ENCODE measurements at regions not wholly inside any gene's neighbourhood (a gene's known extent, or its start where the extent isn't known, plus 50 kb on each side); places are given as distances from the start of the nearest gene placed in this dataset.

DNA sequence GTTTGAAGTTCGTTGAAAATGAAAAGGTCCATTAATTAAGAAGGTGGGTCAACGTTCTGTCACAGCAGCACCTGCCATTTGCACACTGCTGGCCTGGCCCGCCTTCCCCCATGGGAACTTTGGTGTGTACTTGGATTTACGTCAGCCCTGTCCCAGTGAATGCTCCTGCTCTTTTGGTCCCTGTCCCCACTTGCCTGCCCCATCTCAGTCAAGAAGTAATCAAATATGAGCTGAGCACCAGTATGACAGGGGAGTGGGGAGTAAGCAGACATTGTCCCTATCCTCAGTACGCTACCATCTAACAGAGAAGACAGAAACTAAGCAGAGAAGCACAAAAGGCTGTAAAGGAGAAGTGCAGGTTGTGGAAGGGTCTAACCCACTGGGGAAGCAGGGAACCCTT lies 65.1 kb downstream of the SLC4A3 start:
- DNase-seq = no peak
- Mint-ChIP-seq H3K4me1 (no peaks in the 10 kb centered on the region), H3K27ac (no peak overlapping the region), H3K27me3 (peaks cover 22% of the 10 kb centered on the region), H3K4me3 (no peak overlapping the region), H3K36me3 (no peaks in the 10 kb centered on the region), H3K9me3 (no peaks in the 10 kb centered on the region)
- POLR2A ChIA-PET = no interaction called here
- no peak for ATAC-seq (ENCODE audit: low read depth)

DNA sequence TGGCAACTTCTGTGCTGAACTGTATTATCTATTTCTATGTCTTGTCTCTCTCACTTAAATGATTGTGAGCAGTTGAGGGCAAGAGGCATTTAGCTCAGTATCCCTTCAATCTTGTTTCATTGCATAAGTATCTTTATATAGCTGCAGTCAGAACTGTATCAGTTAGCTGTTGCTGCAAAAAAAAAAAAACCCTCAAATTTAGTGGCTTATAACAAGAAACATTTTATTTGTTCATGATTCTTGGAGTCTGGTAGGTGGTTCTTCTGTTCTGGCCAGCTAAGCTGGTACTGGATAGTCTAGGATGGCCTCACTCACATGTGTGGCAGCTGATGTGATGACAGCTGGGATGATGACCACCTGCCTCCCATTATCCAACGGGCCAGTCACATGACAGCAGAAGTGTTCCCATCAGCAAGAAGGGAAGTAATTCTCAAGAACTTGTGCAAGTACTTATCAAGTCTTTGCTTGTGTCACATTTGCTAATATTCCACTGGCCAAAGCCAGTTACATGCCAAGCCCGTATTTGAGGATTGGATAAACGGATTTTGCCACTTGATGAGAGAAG lies 67.8 kb downstream of the SLC4A3 start:
- Mint-ChIP-seq H3K4me3 (no peak overlapping the region), H3K4me1 (peaks cover 2% of the 10 kb centered on the region), H3K9me3 (no peaks in the 10 kb centered on the region), H3K36me3 (no peaks in the 10 kb centered on the region), H3K27me3 (peaks cover 35% of the 10 kb centered on the region), H3K27ac (no peak overlapping the region)
- POLR2A ChIA-PET = no interaction called here
- DNase-seq (no peak), ATAC-seq (ENCODE audit: low read depth) (no peak)

DNA sequence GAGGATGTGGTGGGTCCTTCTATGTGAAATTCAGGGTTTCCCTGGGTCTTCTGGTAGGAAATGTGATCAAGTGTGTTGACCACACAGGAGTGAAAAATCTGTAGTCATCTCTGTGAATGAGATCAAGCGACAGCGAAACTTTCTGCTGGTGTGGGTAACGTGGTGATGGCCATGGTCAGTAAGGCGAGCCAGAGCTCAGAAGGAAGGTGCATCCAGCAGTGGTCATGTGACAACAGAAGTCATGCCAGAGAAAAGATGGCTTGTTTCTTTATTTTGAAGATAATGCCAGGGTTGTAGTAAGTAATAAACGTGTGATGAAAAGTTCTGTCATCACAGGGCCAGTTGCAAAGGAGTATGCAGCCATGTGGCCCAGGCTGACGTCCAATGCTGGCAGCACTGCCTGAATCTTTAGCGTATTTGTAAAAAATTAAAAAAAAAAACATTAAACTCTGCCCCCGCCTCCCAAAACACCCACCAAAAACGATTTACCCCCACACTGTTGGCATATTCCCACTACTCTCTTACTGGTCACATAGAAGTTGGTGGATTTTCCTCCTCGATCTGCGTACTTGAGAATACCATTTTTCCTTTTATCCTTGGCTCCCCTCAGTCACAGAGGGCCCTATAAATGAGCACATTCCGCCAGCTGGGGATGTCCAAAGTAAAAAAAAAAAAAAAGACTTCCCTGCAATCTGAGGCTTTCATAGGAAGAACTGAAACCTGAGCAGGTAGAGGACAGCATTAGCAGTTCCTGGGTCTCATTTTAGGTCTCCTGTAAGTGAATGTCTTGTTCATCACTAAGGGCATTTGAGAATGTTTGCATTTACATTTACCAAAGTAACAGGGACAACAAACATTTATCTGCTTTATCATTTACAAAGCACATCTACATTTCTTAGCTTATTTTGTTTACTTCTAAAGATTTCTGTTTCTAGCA lies 70.6 kb downstream of the SLC4A3 start:
- Mint-ChIP-seq H3K27me3 (peaks cover 38% of the 10 kb centered on the region), H3K9me3 (no peaks in the 10 kb centered on the region), H3K4me1 (peaks cover 2% of the 10 kb centered on the region), H3K27ac (no peak overlapping the region), H3K36me3 (no peaks in the 10 kb centered on the region), H3K4me3 (no peak overlapping the region)
- no peak for DNase-seq
- POLR2A ChIA-PET = no interaction called here
- no peak for ATAC-seq (ENCODE audit: low read depth)

DNA sequence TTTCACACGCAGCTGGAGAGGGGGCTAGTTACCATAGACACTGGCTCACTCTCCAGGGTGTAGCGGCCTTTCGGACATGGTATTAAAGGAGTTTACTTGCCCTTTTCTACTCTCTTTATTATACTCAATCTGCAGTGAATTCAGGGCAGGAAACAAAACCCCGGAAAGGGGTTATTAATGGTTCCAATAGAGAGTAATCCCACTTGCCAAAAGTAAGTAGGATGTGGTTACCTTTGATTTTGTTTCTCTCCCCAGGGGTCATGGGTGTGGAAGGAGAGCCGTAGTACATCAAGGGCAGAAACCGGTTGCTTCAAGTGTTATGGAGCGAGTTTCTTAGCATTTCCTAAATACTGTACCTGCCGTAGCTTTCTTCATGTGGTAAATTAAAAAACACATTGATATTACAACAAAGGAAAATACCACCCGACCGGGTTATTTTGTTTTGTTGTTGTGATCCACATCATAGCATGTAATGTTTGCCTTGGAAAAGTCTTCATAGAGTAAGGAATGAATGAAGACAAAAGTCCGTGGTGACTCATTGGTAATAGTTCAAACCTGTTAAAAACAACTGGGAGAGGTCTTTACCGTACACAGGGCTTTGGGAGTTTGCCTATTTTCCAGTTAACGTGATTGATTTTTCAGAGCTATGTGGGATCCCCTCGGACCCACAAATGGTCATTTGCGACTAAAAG lies 71.5 kb downstream of the SLC4A3 start:
- H3K27ac Mint-ChIP-seq = no peak overlapping the region
- H3K27me3 Mint-ChIP-seq = peaks cover 37% of the 10 kb centered on the region
- DNase-seq (no peak), ATAC-seq (ENCODE audit: low read depth) (no peak)
- no peaks in the 10 kb centered on the region for H3K9me3 Mint-ChIP-seq
- H3K4me1 Mint-ChIP-seq = peaks cover 2% of the 10 kb centered on the region
- no peak overlapping the region for H3K4me3 Mint-ChIP-seq
- POLR2A ChIA-PET = no interaction called here
- no peaks in the 10 kb centered on the region for H3K36me3 Mint-ChIP-seq

DNA sequence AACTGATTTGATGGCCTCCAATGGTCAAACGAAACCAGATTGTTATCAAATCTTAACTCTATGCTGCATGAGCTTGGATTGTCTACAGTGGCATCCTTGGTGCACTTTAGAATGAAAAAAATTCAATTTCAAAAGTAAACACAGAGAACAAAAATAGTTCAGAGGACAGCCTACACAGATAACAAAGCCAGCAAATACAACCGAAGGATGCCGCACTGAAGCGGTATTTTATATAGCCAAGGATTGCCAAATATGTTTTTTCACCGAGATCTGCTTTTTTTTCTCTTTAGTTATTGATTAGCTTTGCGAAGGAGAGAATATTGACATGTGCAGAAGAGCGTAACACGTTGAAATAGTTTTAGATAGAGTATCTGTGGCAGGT lies 72.0 kb downstream of the SLC4A3 start:
- Mint-ChIP-seq H3K27me3 (peaks cover 39% of the 10 kb centered on the region), H3K4me1 (peaks cover 2% of the 10 kb centered on the region), H3K9me3 (no peaks in the 10 kb centered on the region), H3K27ac (no peak overlapping the region), H3K36me3 (no peaks in the 10 kb centered on the region), H3K4me3 (no peak overlapping the region)
- ATAC-seq (ENCODE audit: low read depth) = no peak
- DNase-seq = no peak
- POLR2A ChIA-PET = no interaction called here

DNA sequence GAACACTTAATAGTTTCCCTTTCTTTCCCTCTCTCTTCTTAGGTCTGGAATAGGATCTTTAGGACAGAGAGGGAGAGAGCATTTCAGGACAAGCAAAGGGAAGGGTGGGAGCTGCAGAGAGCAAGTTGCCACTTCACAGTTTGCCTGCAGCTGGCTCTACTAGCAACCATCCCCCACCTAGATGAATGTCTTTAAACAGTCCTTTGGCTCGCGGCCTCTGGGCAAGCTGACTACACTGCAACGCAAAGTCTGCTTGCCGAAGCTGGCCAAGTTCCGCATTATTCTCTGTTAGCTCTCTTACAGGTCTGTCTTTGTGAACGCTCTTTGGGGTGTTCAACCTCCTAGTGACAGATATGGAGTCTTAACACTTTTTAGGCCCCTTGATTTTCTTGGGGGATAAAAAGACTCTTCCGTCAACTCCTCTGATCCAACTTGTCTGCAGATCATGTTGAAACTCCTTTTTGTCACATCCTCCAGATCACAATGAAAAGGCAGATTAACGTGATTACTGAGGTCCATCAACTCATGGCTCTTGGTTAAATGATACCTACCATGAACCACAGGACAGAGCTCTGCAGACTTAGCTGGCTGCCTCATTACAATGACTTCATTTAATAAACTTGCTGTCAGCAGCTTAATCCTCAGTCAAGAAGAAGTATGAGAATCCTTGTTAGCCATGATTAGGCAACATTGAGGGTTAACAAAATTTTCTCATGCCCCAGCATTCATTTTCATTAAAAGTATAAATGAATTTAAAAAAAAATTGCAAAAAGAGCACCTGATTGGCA lies 74.6 kb downstream of the SLC4A3 start:
- ATAC-seq (ENCODE audit: low read depth) (no peak), DNase-seq (no peak)
- no peaks in the 10 kb centered on the region for H3K36me3 Mint-ChIP-seq
- no peaks in the 10 kb centered on the region for H3K9me3 Mint-ChIP-seq
- H3K4me1 Mint-ChIP-seq = peaks cover 2% of the 10 kb centered on the region
- no peak overlapping the region for H3K4me3 Mint-ChIP-seq
- POLR2A ChIA-PET = no interaction called here
- no peak overlapping the region for H3K27ac Mint-ChIP-seq
- H3K27me3 Mint-ChIP-seq = peaks cover 36% of the 10 kb centered on the region

DNA sequence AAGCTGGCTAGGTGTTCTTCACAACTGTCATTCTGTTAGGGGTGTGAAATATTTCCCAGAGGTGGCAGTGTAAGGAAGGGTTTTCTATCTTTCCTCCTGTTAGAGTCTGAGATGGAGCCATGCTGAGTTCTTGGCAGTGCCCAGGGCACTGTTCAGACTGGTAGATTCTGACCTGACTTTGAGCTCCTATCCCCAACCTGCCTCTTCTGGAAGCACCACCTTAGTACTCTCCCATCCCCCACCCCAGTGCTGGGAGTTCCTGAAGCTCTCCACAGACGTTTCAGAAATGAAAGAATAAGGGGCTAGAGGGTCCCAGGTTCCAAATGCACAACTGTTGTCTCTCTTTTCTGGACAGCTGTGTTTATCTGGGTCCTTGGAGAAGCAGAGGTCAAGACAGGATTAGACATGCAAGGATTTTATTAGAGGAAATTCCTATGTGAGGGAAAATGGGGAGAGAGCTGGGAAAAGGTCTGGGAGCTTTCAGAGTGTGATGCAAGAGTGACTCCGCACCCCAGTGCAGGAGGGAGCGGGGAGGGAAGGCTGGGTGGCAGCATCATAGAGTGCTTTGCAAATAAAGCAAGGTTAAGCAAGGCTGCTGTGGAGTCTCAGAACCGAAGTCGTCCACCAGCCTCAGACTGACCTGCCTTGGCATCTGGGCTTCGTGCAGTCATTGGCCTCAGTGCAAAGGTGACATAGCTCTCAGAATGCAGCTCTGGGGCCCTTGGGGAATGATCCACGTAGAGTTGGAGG lies 75.5 kb downstream of the SLC4A3 start:
- peaks cover 2% of the 10 kb centered on the region for H3K4me1 Mint-ChIP-seq
- no peak for ATAC-seq (ENCODE audit: low read depth)
- H3K27me3 Mint-ChIP-seq = peaks cover 29% of the 10 kb centered on the region

DNA sequence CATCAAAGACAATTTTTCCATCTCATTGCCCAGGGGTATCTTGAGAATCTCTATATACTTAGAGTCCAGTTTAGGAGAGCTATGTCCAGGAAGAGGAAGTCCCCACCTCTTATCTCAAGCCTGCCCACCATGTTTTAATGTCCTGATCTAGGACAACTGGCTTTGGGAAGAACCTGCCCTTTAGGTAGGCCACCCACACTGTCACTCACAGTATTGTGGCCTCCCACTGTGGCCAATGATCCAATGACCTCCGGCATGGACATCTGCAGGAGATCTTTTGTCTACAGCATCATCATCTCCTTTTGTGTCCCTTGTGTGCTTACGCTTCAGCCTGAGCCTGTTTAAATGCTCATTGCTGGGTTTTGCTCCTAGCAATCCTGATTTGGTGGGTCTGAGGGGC lies 77.4 kb downstream of the SLC4A3 start:
- Mint-ChIP-seq H3K4me1 (no peaks in the 10 kb centered on the region), H3K27ac (no peak overlapping the region), H3K9me3 (no peaks in the 10 kb centered on the region), H3K27me3 (peaks cover 13% of the 10 kb centered on the region), H3K36me3 (no peaks in the 10 kb centered on the region), H3K4me3 (no peak overlapping the region)
- DNase-seq (no peak), ATAC-seq (ENCODE audit: low read depth) (no peak)
- POLR2A ChIA-PET = no interaction called here

More for the DNA sequence above, 75.5 kb downstream of the SLC4A3 start:
- Mint-ChIP-seq H3K4me3 (no peak overlapping the region), H3K27ac (no peak overlapping the region), H3K36me3 (no peaks in the 10 kb centered on the region), H3K9me3 (no peaks in the 10 kb centered on the region)
- POLR2A ChIA-PET = no interaction called here
- no peak for DNase-seq

DNA sequence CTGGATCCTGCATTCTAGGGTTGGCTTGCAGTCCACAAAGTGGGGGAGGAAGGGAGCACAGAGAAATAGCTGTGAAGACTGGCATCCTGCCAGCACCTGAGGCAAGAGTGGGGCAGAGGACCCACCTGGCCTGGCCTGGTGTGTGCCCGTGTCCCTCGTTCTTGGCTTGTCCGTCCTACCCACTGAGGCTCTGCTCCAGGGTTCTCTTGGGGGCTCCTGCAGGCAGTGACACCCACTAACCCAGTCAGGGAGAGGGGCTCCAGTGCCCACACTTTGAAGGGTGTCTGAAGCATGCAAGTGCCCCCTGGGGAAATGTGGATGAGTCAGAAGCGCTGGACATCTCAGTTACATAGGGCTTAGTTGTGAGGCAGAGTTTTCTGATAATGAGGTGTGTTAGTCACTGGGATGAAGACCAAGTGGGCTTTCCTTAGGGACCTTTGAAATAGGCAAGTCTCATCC lies 79.4 kb downstream of the SLC4A3 start:
- Mint-ChIP-seq H3K4me3 (no peak overlapping the region), H3K27ac (no peak overlapping the region), H3K4me1 (no peaks in the 10 kb centered on the region), H3K9me3 (no peaks in the 10 kb centered on the region), H3K36me3 (no peaks in the 10 kb centered on the region), H3K27me3 (peaks cover 13% of the 10 kb centered on the region)
- ATAC-seq (ENCODE audit: low read depth) (no peak), DNase-seq (no peak)
- POLR2A ChIA-PET = no interaction called here

DNA sequence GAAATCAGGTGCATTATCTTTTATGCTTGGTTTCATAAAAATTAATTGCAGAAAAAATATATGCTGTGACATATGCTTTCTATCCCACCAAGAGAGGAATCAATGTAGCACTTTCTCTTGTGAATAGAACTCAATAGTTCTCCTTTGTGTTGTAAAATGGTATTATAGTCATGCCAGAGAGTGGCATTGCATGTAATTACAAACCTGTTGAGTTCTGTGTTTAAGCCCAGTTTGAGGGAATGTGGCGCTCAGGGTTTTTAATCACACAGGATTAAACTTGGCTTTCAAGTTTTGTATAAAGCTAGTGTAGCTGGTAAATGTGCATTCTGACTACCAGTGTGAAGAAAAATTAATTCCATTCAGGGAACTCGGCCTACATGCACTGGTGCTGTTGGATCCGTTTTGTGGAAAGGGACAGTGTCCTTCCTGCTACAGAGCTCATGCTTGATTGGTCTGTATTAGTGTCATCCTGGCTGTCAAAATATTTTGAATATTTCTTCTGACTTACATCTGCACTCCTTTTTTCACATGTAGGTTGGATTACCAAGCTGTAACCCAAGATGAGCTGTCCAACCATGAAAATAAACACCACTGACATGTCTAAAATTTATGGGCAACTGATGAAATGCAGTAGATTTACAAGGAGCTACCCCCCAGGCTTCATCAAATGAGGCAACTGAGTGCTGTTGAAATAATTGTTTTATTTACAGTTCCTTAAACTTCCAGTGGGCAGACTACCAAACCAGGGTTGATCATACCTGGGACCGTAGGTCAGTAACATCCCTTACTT lies 80.3 kb downstream of the SLC4A3 start:
- Mint-ChIP-seq H3K9me3 (peaks cover 3% of the 10 kb centered on the region), H3K4me1 (no peaks in the 10 kb centered on the region), H3K4me3 (no peak overlapping the region), H3K36me3 (no peaks in the 10 kb centered on the region), H3K27ac (no peak overlapping the region), H3K27me3 (peaks cover 14% of the 10 kb centered on the region)
- DNase-seq = no peak
- ATAC-seq (ENCODE audit: low read depth) = no peak
- POLR2A ChIA-PET = no interaction called here

DNA sequence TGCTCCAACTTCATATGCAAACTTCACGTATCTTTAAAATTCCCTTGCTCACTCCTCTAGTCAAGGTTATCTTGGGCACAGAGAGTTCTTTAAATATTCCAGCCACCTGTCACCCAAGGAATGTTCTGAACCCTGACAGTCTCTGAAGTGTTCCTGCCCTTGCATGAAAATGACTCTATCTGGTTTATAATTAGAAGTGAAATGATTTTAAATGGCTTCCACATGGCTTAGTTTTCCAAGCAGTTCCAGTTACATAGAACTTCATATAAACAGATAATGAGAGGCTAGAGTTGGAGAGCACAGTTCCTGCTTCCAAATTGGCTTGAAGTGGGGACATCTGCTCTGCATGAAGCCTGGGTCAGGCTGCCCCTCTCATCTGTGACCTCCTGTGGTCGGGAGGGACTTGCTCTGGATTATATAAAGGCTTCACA lies 81.9 kb downstream of the SLC4A3 start:
- Mint-ChIP-seq H3K27ac (no peak overlapping the region), H3K4me3 (no peak overlapping the region), H3K27me3 (peaks cover 13% of the 10 kb centered on the region), H3K4me1 (no peaks in the 10 kb centered on the region), H3K36me3 (no peaks in the 10 kb centered on the region), H3K9me3 (peaks cover 3% of the 10 kb centered on the region)
- ATAC-seq (ENCODE audit: low read depth) (no peak), DNase-seq (no peak)
- POLR2A ChIA-PET = no interaction called here

DNA sequence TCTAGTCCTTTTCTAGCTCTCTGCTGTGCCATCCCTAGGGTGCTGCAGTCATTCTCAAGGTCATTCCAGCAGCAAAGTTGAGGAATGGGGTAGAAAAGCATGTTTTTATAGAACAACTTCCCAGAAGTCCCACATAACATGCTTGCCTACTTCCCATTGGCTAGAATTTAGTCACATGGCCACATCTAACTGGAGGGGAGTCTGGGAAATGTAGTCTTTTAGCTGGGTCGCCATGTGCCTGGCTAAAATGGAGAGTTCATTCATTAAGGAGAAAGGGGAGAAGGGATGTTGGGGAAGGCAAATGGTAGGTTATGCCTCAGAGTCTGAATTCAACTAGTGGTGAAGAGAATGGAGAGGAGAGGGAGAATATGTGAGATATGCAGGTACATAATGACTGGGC lies 85.7 kb downstream of the SLC4A3 start:
- ATAC-seq (ENCODE audit: low read depth) (no peak), DNase-seq (no peak)
- Mint-ChIP-seq H3K27me3 (peaks cover 14% of the 10 kb centered on the region), H3K9me3 (peaks cover 3% of the 10 kb centered on the region), H3K4me1 (no peaks in the 10 kb centered on the region), H3K27ac (no peak overlapping the region), H3K36me3 (no peaks in the 10 kb centered on the region), H3K4me3 (no peak overlapping the region)
- POLR2A ChIA-PET = no interaction called here
